ENCODE measurements at regions not wholly inside any gene's neighbourhood (a gene's known extent, or its start where the extent isn't known, plus 50 kb on each side); places are given as distances from the start of the nearest gene placed in this dataset.
"Not testable (repeated sequence)": the region's sequence is repeated elsewhere in the genome, so short reads cannot be mapped to it uniquely, and the experiment has no call there.

- DNase-seq: no peak
These were observed 50.6 kb upstream of the FER start for GRCh38 chr5:108696951-108697715.

GRCh38 chr5:108696407-108696806, 51.3 kb upstream of the FER start:
- DNase-seq: no peak

DNA sequence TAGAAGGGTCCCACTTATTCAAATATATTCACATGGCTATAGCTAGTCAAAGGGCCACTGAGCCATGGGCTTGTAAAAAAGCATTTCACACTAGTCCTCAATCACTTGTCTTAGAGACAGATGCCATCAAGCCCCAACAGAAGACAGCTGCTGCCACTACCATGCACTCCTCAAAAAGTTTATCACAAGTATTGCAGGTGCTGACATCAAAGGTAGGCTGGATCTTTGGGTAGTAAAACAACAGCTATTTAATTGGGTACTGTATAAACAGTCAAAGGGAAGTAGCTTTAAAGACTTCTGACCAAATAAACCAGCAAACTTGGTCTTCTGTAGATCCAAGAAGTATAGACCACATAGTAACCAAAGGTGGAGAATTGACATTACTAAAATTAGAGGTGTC, 59.2 kb upstream of the FER start:
- no peak for DNase-seq

DNA sequence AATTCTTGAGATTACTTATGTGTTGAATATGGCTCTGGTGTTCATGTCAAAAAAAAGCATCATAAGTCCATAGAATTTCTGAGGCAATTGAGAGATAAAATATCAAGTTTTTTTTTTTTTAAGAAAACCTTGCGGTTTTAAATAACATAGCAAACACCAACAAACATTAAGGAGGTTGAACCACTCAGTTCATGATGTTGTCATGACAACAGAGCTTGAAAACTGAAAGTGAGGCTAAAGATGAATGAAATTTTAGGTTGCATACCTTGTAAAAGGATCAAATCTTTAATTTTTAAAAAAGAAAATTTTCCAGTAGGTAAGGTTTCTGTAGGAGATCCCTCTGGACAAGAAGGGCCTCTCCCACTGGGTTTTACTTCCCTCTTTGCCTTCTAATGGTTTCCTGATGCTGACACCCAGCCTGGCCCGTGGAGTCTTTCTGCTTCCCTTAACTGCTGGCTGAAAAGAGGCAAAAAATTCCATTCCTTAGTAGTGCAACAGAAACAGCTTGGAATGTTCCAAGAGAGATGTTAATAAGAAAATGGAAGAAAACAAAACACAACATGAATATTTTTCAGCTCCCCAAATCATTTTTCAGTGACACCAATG, 60.0 kb upstream of the FER start:
- DNase-seq: no peak

DNA sequence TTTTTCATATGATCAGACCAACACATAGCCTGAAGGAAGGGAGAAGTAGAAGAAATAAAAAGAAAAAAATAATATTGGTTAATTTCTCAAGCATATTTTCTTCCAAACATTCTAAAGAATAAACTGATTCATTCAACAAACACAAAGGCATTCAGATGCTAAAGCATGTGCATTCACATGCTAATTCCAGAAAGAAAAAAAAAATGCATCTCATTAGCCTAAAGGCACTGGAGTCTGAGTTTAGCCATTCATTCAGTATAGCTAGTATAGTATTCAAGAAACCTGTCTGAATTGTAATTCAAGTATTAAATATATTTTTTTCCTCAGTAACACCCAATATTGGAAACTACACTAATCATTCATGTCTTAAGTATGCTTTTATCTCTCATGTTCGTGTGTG, 61.0 kb upstream of the FER start:
- DNase-seq: no peak

DNA sequence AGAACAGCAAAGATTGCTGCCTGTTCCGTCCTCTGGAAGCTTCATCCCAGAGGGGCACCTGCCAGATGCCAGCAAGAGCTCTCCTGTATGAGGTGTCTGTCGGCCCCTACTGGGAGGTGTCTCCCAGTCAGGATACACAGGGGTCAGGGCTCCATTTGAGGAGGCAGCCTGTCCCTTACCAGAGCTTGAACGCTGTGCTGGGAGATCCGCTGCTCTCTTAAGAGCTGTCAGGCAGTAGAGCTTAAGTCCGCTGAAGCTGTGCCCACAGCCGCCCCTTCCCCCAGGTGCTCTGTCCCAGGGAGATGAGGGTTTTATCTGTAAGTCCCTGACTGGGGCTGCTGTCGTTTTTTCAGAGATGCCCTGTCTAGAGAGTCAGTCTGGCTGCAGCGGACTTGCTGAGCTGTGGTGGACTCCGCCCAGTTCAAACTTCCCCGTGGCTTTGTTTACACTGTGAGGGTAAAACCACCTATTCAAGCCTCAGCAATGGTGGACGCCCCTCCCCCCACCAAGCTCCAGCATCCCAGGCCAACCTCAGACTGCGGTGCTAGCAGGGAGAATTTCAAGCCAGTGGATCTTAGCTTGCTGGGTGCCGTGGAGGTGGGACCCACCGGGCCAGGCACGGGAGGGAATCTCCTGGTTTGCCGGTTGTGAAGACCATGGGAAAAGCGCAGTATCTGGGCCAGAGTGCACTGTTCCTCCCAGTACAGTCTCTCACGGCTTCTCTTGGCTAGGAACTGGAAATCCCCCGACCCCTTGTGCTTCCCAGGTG, 62.1 kb upstream of the FER start:
- DNase-seq: not testable (repeated sequence)

GRCh38 chr5:108681079-108681921, 66.4 kb upstream of the FER start:
- DNase-seq: peak; percentile 35 to 75

GRCh38 chr5:108678091-108678490, 69.6 kb upstream of the FER start:
- no peak for DNase-seq

DNA sequence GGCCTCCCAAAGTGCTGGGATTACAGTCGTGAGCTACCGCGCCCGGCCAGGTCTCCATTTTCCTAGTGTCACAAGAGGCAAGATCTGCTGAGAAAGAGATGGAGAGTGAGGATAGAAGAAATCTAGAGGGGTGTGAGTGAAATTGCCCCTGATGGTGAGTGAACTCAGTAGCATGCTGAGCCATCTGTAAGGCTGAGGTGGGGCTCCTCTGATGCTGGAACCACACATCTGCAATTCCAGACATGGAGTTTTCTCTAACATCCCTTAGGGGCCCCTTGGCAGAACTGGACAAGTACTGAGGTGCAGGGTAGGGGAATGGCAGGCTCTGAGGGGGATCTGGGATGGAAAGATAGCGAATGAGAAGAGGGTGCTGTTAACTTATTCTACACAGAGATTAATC, 72.0 kb upstream of the FER start:
- DNase-seq: no peak

- no peak for DNase-seq
These were observed 75.1 kb upstream of the FER start for GRCh38 chr5:108672639-108673038.

DNA sequence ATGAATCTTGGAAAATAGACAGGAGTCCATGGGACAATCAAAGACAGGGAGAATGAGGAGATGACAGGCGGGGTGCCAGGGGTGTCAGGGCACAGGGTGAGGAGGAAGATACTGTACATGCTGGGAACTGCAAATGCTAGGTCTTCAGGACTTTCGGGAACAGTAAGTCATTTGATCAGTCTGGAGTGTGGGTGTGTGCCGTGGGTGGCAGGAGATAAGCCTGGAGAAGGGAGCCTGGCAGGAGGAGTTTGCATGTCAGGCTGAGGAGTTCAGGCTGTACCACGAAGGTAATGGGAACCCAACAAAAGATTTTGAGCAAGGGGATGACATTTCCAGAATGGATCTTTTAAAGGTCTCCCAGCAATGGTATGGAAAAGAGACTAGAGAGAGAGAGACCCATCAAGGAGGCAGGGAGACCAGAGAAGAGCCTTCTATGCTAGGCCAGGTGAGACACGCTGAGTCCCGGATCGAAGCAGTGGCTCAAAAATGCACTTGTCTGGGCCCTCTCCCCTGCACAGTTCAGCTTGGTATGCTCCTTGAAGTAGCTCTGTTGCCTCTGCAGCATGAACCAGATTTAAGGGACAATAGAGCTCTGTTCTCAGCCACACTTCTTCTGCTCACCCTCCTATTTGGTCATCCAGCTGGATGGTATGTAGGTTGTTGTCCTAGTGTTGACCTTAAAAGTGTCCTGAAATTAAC, 77.0 kb upstream of the FER start:
- DNase-seq: no peak

DNA sequence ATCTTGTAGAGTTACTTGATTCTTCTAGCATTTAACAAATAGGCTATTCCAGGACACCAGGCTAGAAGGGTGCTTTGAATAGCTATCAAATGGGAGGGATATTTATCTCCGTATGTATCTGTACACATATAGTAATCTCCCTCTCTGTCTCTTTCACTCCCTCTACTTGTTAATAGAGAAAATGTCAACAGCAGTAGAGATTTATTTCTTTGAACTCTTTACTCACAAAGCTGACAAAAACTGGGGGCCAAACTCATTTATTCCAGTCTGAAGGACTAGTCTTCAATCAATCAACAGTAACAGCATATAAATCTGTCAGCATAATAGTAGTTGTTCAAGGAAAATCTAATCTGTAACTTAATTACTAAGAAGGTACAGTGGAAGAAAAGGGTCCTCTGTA, 78.2 kb upstream of the FER start:
- no peak for DNase-seq

DNA sequence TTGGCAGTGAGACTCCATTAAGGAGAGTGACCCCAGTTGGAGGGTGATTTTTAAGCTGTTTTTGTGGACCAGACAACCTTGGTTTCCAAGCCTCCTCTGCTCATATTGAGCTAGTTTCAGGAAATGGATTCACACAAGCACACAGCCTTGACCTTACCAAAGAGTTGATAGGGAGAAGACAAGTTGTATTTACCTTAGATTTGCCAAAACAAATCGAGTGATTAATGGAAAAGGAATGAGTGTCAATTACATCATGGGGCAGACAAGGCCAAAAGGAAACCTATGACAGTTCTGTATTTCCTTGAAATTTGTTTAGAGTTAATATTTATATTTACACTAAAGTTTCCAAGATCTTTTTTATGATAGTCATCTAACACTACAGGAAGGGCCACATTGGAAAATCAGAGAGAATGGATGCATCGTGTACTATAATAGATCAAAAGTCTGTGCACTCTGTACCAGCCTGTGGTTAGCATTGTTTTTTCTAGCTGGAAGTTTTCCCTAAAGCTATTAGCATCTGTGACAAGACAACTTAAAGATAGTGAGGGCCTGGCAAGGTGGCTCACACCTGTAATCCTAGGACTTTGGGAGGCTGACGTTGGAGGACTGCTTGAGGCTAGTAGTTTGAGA, 86.0 kb upstream of the FER start:
- DNase-seq: no peak

GRCh38 chr5:108661024-108661423, 86.7 kb upstream of the FER start:
- DNase-seq: no peak

DNA sequence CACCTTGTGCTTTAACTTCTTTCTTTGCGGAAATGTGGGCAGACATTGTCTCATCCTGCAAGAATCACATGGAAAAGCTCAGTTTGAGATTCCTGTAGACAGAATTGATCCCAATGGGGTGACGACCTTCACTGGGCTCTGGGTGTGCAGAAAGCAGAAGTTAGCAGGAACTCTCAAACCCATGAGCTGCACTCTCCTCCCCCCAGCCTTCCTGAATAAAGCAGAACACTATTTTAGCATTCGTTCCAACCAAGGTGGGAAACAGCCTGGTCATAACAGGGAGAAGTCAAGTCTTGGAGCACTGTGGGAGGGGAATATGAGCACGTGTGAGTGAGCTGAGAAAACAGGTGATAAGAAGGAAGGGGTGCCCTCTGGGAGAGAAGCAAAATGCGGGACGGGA, 87.4 kb upstream of the FER start:
- no peak for DNase-seq

DNA sequence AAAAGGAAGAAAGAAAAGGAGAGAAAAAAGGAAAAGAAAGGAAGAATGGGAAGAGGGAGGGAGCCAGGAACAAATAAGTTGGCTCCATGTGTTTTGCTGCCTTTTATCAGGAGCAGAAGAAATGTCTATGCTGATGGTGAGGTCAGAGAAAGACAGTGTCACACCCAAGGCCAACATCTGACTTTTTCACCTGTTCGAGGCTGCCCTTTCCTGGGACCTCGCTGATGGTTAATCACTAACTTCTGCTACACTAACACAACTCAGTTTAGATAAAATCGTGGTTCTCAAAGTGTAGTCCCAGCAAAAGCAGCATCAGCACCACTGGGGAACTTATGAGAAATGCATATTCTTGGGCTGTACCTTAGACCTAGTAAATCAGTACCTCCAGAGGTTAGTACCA, 88.2 kb upstream of the FER start:
- no peak for DNase-seq

- no peak for DNase-seq
These were observed 91.8 kb upstream of the FER start for GRCh38 chr5:108655750-108656450.

- no peak for DNase-seq
These were observed 93.6 kb upstream of the FER start for GRCh38 chr5:108654051-108654450.

DNA sequence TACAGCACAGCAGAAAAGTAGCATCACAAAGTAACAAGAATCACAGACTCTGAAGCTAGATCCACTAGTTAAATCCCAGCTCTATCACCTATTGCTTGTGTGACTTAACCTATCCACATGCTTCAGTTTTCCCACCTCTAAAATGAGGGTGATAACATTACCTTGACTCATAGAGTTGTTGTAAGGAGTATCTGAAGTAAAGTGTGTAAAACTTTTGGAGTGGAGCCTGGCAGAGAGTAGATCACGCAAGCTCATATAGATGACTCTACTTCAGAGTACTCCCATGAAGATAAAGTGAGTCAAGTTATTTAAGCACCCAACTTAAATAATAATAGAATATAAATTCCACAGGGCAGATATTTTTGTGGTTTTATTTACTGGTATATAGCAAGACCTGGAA, 94.5 kb upstream of the FER start:
- DNase-seq: no peak

DNA sequence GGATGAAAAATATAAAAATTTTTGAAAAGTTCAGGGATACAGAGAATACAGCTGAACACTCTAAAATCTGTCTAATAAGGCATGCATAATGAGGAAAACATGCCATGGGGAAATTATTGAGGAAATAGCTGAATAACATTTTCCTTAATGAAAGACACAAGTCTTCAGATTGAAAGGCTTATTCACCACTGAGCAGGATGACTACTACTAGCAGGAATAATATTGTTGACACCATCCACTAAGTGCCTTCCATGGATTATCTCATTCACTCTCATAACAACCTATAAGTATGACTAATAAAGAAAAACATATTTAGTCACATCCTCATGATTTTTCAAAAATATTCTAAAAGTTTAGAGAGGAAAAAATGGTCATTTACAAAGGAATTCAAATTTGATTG, 96.7 kb upstream of the FER start:
- DNase-seq: no peak

DNA sequence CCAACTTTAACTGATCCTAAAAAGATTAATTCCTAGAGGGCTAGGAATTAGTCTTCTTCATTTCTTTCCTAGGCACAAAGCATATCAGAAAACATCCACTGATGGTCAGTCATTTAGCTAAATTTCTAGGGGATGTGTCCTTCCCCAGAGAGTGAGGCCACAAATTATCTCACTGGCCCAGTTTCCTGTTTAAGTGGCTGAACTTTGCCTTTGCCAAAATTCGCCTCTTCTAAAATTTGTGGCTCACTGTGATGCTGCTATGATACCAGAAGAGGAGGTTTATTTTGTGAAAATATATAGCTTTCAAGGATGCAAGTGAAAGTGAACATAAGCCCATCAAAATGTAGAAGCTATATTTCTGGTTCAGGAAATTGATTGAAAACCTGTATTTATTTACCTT, 98.1 kb upstream of the FER start:
- DNase-seq: no peak
